Anterior cingulate cortex (tissue), 58 donors: ENCODE measurements at regions not wholly inside any gene's neighbourhood (a gene's known extent, or its start where the extent isn't known, plus 50 kb on each side); places are given as distances from the start of the nearest gene placed in this dataset.

Source experiments
- DNase-seq, 58 donors: peaks; one replicate each; lab custom pipeline; 2025; lab: John Stamatoyannopoulos, UW

DNA sequence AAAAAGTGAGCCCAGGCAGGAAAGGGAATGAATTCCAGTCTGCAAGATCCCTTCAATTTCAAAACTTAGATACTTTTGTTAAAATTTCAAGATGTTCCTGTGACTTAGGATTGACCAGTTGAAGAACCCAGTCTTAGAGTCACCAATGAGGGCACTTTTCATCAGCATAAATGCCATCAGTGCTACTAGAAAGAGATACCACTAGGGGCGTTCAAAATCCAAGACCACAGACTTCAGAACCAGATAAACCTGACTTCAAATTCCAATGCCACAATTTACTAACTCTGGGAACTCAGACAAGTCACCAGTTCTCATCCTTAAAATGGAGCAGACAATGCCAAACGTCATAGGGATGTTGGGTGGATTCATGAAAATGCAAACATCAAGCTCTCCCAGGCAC lies 523.2 kb downstream of the BUD13 start:
- DNase-seq: no peak

DNA sequence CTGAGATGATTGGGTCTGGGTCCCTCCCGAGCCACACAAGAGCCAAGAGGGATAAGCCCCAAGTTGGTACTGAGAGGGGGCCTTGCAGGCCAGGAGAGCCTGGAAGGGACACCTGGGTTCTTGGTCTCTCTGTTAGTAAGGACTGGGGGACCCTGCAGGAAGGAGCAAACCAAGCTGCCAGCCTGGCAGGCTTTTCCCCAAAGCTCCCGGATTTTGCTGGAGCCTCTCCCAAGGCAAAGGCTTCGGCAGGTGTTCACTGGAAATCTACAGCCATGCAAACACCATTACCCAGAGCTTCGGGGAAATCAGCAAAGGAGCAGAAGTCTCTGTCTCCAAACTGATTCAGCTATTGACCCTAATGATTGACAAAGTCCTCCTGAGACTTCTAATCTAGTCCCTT lies 527.9 kb downstream of the BUD13 start:
- DNase-seq: peak in 1 of 58 donors; percentile 32

DNA sequence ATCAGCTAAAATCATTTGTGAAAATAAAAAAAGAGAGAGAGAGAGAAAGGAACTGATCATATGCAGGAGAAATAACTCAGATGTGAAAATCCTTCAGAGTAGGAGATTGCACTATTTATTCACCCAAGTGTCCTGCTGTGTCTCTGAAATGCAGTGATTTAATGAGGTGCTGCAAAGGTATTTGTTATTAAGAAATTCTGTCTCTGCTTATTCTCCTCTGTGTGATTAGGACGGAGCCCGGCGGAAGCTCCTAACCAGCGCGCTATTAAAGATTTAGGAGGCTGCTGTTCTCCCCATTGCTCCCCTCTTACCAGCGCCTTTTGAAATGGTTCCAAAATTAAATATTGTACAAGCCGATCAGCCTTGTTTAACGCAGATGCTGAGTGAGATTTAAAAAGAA lies 528.3 kb downstream of the BUD13 start:
- no peak for DNase-seq

DNA sequence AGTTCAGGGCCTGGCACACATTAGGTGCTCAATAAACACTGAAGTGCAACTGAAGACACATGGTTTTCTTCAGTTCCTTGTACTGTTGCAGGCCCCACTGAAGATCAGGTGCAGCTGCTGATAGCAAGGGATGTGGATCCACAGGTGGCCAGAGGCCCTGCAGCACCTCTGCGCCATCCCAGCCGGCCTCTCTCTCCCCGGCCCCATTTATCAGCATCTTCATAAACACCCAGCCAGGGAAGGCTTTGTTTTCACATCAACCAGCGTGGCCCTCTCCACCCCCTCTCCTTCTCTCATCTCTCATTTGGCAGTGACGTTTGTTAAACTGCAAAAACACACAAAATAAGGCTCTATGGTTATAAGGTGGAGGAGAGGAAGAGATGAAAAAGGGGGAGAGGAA lies 528.8 kb downstream of the BUD13 start:
- DNase-seq: no peak

- peak in 1 of 58 donors; percentile 21 for DNase-seq
Observed at GRCh38 chr11:116242006-116242405, 530.8 kb downstream of the BUD13 start.

- DNase-seq: no peak
Observed at GRCh38 chr11:116240710-116241109, 532.1 kb downstream of the BUD13 start.

DNA sequence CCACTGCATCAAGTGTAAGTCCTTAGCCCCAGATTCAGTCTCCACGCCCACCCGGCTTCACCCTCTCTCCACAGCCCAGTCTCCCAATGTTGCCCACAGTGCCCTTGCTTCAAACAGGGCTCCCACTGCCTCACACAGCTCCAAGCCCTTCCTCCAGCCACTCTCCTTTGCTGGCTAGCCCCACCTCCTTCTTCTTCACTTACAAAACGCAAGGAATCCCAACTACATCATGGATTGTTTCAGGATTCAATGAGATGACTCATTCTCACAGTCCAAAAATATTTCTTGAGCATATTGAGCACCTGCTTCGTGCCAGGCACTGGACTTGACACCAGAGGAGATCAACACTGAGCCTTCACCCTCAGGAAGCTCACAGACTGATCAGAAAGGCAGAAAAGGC lies 533.5 kb downstream of the BUD13 start:
- no peak for DNase-seq

DNA sequence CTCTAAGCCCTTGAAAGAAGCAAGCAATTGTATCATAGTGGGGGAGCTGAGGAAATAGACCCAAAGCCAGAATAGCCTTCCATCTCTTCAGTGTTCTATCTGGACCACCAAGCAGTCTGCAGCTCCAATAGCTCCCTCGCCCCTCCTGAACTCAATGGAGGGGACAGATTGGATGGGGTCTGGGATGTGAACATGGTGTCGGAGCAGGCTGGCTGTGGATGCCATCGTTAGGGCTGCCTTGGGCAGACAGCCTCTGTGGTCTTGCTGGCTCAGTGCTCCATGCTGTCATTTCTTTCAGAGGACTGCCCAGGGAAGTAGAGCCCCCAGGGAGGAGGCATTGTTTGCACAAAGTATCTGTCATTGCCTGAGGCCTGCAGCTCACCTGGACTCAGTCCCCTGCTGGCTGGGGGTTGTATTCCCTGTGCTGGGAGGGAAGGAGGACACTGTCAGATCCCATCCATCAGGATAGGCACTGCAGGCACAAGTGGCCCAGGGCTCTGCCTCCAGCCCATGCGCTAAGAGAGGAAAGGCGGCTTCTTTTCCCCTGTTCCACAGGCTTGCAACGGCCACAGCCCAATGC lies 537.7 kb downstream of the BUD13 start:
- DNase-seq: no peak

DNA sequence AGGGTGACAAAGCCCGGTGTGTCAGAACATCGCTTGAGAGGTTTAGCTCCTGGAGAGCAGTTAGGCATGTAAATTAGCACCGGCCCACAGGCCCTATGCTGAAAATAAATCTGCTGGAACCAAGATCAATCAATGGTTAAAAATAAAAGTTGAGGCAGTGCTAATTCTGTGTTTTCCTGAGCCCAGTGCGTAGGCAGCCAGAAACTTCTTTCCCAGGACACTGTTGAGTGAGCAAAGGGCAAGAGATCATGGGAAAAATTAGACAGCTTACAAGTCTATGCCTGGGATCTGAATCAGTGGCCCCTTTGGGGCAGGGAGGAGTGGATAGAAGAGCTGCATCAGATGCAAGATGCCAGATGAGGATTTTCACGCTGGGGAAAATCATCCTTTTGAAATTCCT lies 539.2 kb downstream of the BUD13 start:
- no peak for DNase-seq

DNA sequence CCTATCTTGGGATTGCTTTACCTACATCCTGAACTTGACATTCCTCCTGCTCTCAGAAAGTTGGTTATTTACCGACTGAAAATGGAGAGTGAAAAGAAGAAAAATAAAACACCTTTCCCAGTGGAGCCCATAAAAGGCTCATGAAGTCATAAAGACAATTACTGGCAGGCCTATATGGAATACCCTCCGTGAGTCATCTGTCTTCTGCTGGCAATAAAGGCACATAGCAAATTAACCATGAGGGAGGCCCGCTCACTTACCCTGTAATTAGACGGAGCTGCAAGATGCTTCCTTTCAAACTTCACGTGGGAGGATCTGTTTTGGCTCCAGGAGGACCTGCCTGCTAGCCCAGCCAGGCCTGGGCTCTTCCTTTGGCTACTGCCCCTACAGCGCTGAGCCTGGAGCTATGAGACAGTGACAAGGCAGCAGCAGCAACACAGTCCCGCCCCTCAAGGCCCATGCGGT lies 540.4 kb downstream of the BUD13 start:
- peak in 10 of 58 donors; percentile 6 to 57 (median 15) for DNase-seq

DNA sequence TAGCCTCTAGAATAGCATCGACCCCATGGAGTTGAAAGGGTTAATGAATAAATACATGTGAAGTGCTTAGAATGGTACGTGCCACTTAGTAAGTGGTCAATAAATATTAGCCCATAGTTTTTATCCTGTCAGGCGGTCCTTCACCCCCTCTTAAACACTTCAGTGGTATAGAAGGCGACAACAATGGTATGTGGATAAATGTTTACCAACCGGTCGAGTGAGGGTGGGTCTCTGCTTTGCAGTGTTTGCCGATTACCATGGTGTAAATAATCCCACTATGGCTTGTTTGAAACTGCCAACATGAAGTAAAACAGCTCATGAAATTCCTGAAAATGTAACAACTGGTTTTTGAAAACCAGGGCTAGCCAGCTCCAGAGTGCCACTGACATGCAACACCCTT lies 541.2 kb downstream of the BUD13 start:
- no peak for DNase-seq

- DNase-seq: no peak
Observed at GRCh38 chr11:116230438-116230837, 542.3 kb downstream of the BUD13 start.

DNA sequence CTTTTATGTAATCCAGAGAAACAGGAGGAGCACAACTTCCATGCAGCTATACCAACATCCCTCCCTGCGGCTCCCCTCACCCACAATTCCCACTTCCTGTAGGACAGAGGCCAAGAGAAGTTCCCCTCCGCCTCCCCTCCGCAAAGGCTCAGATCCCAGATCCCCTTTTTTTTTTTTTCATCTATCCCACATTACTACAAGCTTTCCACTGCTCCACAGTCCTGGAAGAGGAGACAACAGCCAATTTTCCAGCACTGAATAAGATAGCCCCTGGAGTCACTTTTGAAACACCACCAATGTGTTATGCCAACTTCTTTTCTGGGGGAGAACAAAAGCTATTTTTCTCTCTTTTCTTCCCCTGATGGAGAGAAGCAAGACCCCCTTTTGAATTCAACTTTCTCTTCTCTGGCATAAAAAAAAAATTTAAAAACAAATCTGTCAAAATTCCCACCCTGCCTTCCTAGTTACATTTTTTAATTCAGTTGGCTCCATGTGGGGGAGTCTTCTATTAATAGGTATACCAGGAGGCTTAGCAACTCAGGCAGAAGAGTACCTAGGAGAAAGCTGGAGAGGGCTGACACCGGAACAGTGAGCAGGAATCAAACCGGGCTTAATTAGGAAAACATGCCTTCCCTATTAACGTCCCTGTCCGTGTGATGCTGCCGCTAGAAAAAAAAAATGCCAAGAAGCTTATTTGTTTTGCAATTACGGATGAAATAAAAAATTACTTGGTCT lies 543.4 kb downstream of the BUD13 start:
- peak in 1 of 58 donors; percentile 11 for DNase-seq

- DNase-seq: no peak
Observed at GRCh38 chr11:116226731-116227130, 546.1 kb downstream of the BUD13 start.

DNA sequence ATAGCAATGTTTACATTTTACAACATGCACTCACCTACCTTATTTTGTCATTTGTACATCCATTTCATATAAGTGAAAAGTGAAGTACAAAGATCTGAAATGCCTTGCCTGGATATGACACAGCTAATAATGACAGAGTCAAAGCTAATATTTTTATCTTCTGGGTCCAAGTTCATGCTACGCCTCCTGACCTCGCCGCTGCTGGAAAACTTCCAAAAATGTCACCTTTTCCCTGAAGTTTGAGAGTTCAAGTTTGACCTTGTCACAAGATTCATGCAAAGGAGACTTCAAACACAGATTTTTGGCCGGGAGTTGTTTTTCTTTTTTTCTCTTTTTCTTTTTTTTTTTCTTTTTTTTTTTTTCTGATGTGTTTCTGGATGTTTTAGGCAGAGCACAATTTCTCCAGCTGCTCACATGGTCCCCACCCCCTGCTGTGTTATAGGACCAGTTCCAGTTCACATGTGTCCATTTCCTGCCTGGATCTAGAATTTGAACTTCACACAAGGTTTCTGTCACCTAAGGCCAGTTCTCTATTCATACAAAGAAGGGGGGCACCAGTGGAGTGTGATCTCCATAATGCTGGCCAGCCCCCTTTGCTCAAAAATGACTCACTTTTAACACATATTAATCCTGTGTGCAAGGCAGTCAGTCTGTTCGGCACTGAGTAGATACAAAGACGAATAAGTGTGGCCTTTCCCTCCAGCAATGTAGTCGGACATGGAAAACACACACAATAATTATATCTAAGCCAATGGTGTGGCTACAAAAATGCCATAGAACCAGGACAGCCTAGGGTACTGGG lies 546.8 kb downstream of the BUD13 start:
- DNase-seq: no peak

GRCh38 chr11:116225236-116225635 lies 547.6 kb downstream of the BUD13 start:
- peak in 8 of 58 donors; percentile 9 to 71 (median 30) for DNase-seq

- peak in 2 of 58 donors; percentile 38 to 64 for DNase-seq
Observed at GRCh38 chr11:116224889-116225200, 547.9 kb downstream of the BUD13 start.

GRCh38 chr11:116224154-116224888 lies 548.5 kb downstream of the BUD13 start:
- DNase-seq: peak in 40 of 58 donors; percentile 5 to 73 (median 31)

DNA sequence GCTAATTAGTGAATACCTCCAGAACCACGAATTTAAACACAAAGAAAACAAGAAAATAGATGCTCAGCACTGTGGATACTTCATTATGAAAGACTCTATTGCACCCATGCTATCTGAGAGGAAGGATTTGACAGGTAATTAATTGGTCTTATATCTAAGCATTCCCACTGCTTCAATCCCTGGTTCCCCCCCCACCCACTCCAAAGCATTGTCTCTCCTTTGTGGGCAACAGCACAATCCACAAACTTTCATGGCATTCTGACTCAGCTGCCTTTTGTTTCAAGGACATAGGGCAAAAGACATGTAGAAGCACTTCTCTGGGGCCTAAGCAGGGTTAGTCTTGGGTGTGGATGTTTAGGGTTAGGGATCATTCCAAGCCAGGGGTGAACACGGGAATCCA lies 551.4 kb downstream of the BUD13 start:
- DNase-seq: no peak

- peak in 15 of 58 donors; percentile 7 to 70 (median 29) for DNase-seq
Observed at GRCh38 chr11:116219171-116219635, 553.6 kb downstream of the BUD13 start.

- DNase-seq: no peak
Observed at GRCh38 chr11:116217441-116217840, 555.3 kb downstream of the BUD13 start.
